ENCODE measurements at regions not wholly inside any gene's neighbourhood (a gene's known extent, or its start where the extent isn't known, plus 50 kb on each side); places are given as distances from the start of the nearest gene placed in this dataset.

GRCh38 chr9:135219676-135220600, 132.5 kb downstream of the OLFM1 start:
- no peak for DNase-seq
- ATAC-seq (replicated peaks) = no peak
- H3K4me3 Mint-ChIP-seq = no peak overlapping the region
- no peak overlapping the region for H3K27ac Mint-ChIP-seq
- H3K27me3 Mint-ChIP-seq = peaks cover 26 to 54% of the 10 kb centered on the region in 2 donors
- no peaks in the 10 kb centered on the region for H3K9me3 Mint-ChIP-seq
- no peaks in the 10 kb centered on the region for H3K4me1 Mint-ChIP-seq
- H3K36me3 Mint-ChIP-seq = no peaks in the 10 kb centered on the region

- Mint-ChIP-seq H3K27ac (no peak overlapping the region), H3K36me3 (no peaks in the 10 kb centered on the region), H3K9me3 (no peaks in the 10 kb centered on the region), H3K4me1 (no peaks in the 10 kb centered on the region), H3K4me3 (no peak overlapping the region), H3K27me3 (peaks cover 21 to 48% of the 10 kb centered on the region in 2 donors)
- ATAC-seq (replicated peaks) (no peak), DNase-seq (no peak)
These were observed 133.4 kb downstream of the OLFM1 start for GRCh38 chr9:135220601-135221575.

- Mint-ChIP-seq H3K9me3 (no peaks in the 10 kb centered on the region), H3K36me3 (no peaks in the 10 kb centered on the region), H3K27me3 (peaks cover 20 to 42% of the 10 kb centered on the region in 2 donors), H3K27ac (no peak overlapping the region), H3K4me3 (no peak overlapping the region), H3K4me1 (no peaks in the 10 kb centered on the region)
- no peak for DNase-seq
- no peak for ATAC-seq (replicated peaks)
These were observed 134.1 kb downstream of the OLFM1 start for GRCh38 chr9:135221576-135221950.

- H3K4me1 Mint-ChIP-seq = no peaks in the 10 kb centered on the region
- no peak overlapping the region for H3K27ac Mint-ChIP-seq
- no peaks in the 10 kb centered on the region for H3K36me3 Mint-ChIP-seq
- H3K27me3 Mint-ChIP-seq = peaks cover 15 to 36% of the 10 kb centered on the region in 2 donors
- H3K9me3 Mint-ChIP-seq = no peaks in the 10 kb centered on the region
- ATAC-seq (replicated peaks) (no peak), DNase-seq (no peak)
- H3K4me3 Mint-ChIP-seq = no peak overlapping the region
These were observed 134.6 kb downstream of the OLFM1 start for GRCh38 chr9:135221951-135222631.

GRCh38 chr9:135222881-135223760, 135.7 kb downstream of the OLFM1 start:
- Mint-ChIP-seq H3K4me1 (no peaks in the 10 kb centered on the region), H3K27ac (no peak overlapping the region), H3K9me3 (no peaks in the 10 kb centered on the region), H3K4me3 (no peak overlapping the region), H3K36me3 (no peaks in the 10 kb centered on the region), H3K27me3 (peaks cover 6 to 26% of the 10 kb centered on the region in 2 donors)
- DNase-seq = no peak
- no peak for ATAC-seq (replicated peaks)

- Mint-ChIP-seq H3K4me1 (no peaks in the 10 kb centered on the region), H3K9me3 (no peaks in the 10 kb centered on the region), H3K36me3 (no peaks in the 10 kb centered on the region), H3K27me3 (peaks cover 6 to 23% of the 10 kb centered on the region in 2 donors), H3K27ac (no peak overlapping the region), H3K4me3 (no peak overlapping the region)
- DNase-seq = no peak
- no peak for ATAC-seq (replicated peaks)
These were observed 136.4 kb downstream of the OLFM1 start for GRCh38 chr9:135223831-135224230.

GRCh38 chr9:135224286-135224877, 136.9 kb downstream of the OLFM1 start:
- H3K9me3 Mint-ChIP-seq = no peaks in the 10 kb centered on the region
- H3K4me1 Mint-ChIP-seq = no peaks in the 10 kb centered on the region
- no peak for DNase-seq
- no peak for ATAC-seq (replicated peaks)
- H3K4me3 Mint-ChIP-seq = no peak overlapping the region
- H3K36me3 Mint-ChIP-seq = no peaks in the 10 kb centered on the region
- H3K27ac Mint-ChIP-seq = no peak overlapping the region
- H3K27me3 Mint-ChIP-seq = peaks cover 6 to 17% of the 10 kb centered on the region in 2 donors

- ATAC-seq (replicated peaks) (no peak), DNase-seq (no peak)
- no peak overlapping the region for H3K27ac Mint-ChIP-seq
- H3K4me1 Mint-ChIP-seq = no peaks in the 10 kb centered on the region
- H3K9me3 Mint-ChIP-seq = no peaks in the 10 kb centered on the region
- H3K36me3 Mint-ChIP-seq = no peaks in the 10 kb centered on the region
- no peak overlapping the region for H3K4me3 Mint-ChIP-seq
- peaks cover 11 to 12% of the 10 kb centered on the region in 2 donors for H3K27me3 Mint-ChIP-seq
These were observed 137.6 kb downstream of the OLFM1 start for GRCh38 chr9:135224921-135225541.

GRCh38 chr9:135225619-135226228, 138.3 kb downstream of the OLFM1 start:
- Mint-ChIP-seq H3K4me3 (no peak overlapping the region), H3K27me3 (peaks cover 7 to 13% of the 10 kb centered on the region in 2 donors), H3K36me3 (no peaks in the 10 kb centered on the region), H3K9me3 (no peaks in the 10 kb centered on the region), H3K4me1 (no peaks in the 10 kb centered on the region), H3K27ac (no peak overlapping the region)
- no peak for DNase-seq
- no peak for ATAC-seq (replicated peaks)

- Mint-ChIP-seq H3K4me1 (no peaks in the 10 kb centered on the region), H3K27me3 (peaks cover 8 to 9% of the 10 kb centered on the region in 2 donors), H3K27ac (no peak overlapping the region), H3K9me3 (no peaks in the 10 kb centered on the region), H3K36me3 (no peaks in the 10 kb centered on the region), H3K4me3 (no peak overlapping the region)
- no peak for ATAC-seq (replicated peaks)
- DNase-seq = no peak
These were observed 139.0 kb downstream of the OLFM1 start for GRCh38 chr9:135226369-135227050.

GRCh38 chr9:135227641-135228251, 140.3 kb downstream of the OLFM1 start:
- H3K27me3 Mint-ChIP-seq = peaks cover 8 to 15% of the 10 kb centered on the region in 2 donors
- H3K27ac Mint-ChIP-seq = no peak overlapping the region
- H3K4me1 Mint-ChIP-seq = no peaks in the 10 kb centered on the region
- ATAC-seq (replicated peaks) = no peak
- no peaks in the 10 kb centered on the region for H3K36me3 Mint-ChIP-seq
- DNase-seq = no peak
- no peaks in the 10 kb centered on the region for H3K9me3 Mint-ChIP-seq
- H3K4me3 Mint-ChIP-seq = no peak overlapping the region
